GM23248 (cell line): ENCODE measurements at regions not wholly inside any gene's neighbourhood (a gene's known extent, or its start where the extent isn't known, plus 50 kb on each side); places are given as distances from the start of the nearest gene placed in this dataset.

Experiments
- EZH2 ChIP-seq: fragments of 200-600 bp; sonication (generic); IDR thresholded peaks from 2 replicates; pipeline ENCODE4 v1.6.1; 2018; ENCODE audit warnings: antibody characterized with exemption, mild to moderate bottlenecking; ENCODE audit not compliant: insufficient read depth, poor library complexity, severe bottlenecking
- EZH2phosphoT487 ChIP-seq: fragments of 200-600 bp; sonication (generic); IDR thresholded peaks from 2 replicates; pipeline ENCODE4 v1.6.1; 2018; ENCODE audit warnings: antibody characterized with exemption, moderate library complexity, mild to moderate bottlenecking, low read depth; ENCODE audit not compliant: insufficient read depth

GRCh38 chr2:217026569-217026968 is 166.7 kb upstream of the TNP1 start:
- TF ChIP-seq EZH2phosphoT487 (no peak), EZH2 (no peak)
